Mammary epithelial cell (primary cell): ENCODE measurements at regions not wholly inside any gene's neighbourhood (a gene's known extent, or its start where the extent isn't known, plus 50 kb on each side); places are given as distances from the start of the nearest gene placed in this dataset.

Source experiments
- EZH2 ChIP-seq: IDR thresholded peaks from 2 replicates; pipeline ENCODE4 v1.6.1; 2012; ENCODE audit warnings: low read length, inconsistent platforms, borderline replicate concordance
- TF ChIP-seq, protein P1 (sequence below), 2 donors: IDR thresholded peaks in 1 of 2; conservative IDR thresholded peaks in 1 of 2; 2 replicates each; pipeline ENCODE4 v1.5.1; 2011 to 2012; ENCODE audit warnings: inconsistent platforms in 2 of 2, low read length in 2 of 2, mild to moderate bottlenecking in 2 of 2, control low read depth in 1 of 2, low read depth in 1 of 2; ENCODE audit not compliant: insufficient read depth in 1 of 2; ENCODE audit errors: extremely low read depth in 1 of 2

- TF ChIP-seq, protein P1, sequence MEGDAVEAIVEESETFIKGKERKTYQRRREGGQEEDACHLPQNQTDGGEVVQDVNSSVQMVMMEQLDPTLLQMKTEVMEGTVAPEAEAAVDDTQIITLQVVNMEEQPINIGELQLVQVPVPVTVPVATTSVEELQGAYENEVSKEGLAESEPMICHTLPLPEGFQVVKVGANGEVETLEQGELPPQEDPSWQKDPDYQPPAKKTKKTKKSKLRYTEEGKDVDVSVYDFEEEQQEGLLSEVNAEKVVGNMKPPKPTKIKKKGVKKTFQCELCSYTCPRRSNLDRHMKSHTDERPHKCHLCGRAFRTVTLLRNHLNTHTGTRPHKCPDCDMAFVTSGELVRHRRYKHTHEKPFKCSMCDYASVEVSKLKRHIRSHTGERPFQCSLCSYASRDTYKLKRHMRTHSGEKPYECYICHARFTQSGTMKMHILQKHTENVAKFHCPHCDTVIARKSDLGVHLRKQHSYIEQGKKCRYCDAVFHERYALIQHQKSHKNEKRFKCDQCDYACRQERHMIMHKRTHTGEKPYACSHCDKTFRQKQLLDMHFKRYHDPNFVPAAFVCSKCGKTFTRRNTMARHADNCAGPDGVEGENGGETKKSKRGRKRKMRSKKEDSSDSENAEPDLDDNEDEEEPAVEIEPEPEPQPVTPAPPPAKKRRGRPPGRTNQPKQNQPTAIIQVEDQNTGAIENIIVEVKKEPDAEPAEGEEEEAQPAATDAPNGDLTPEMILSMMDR (conservative IDR thresholded peaks at IDR 0.05 in 1 of 2, IDR thresholded peaks at IDR 0.05 in 1 of 2; ENCODE audit: extremely low read depth in 1 of 2, insufficient read depth in 1 of 2, low read depth in 1 of 2, low read length in 2 of 2): no peak
- TF ChIP-seq EZH2: no peak
Measured at GRCh38 chr2:239521518-239521815, 120.6 kb upstream of the HDAC4 start.
